Body of pancreas (tissue), 4 donors: ENCODE measurements at regions not wholly inside any gene's neighbourhood (a gene's known extent, or its start where the extent isn't known, plus 50 kb on each side); places are given as distances from the start of the nearest gene placed in this dataset.

ENCODE experiments used
- CTCF ChIP-seq, 7 experiments: fragments of 450-650 bp in 4 of 7; fragments of 200-600 bp in 3 of 7; sonication (generic) in 3 of 7; IDR thresholded peaks; one replicate each; pipeline ENCODE4 v1.5.1; 2016 to 2019; ENCODE audit warnings: antibody characterized with exemption in 7 of 7
- POLR2A ChIP-seq, 3 donors: fragments of 450-650 bp; IDR thresholded peaks; one replicate each; pipeline ENCODE4 v1.6.1; 2016; ENCODE audit warnings: antibody characterized with exemption in 3 of 3, mild to moderate bottlenecking in 2 of 3

- TF ChIP-seq CTCF (IDR thresholded peaks at IDR 0.05) (no peak), POLR2A (IDR thresholded peaks at IDR 0.05) (no peak)
Observed at GRCh38 chr3:8238432-8238831, 263.2 kb upstream of the LMCD1 start.
